Stomach (tissue), 4 donors: ENCODE measurements at regions not wholly inside any gene's neighbourhood (a gene's known extent, or its start where the extent isn't known, plus 50 kb on each side); places are given as distances from the start of the nearest gene placed in this dataset.

ENCODE experiments used
- EP300 ChIP-seq: sonication (generic); formaldehyde crosslinking; IDR thresholded peaks from one replicate; pipeline ENCODE4 v1.6.1; 2017; ENCODE audit warnings: antibody characterized with exemption
- POLR2AphosphoS5 ChIP-seq, 3 donors: sonication (generic); formaldehyde crosslinking; IDR thresholded peaks; one replicate each; pipeline ENCODE4 v1.6.1; 2016; ENCODE audit warnings: antibody characterized with exemption in 3 of 3
- TF ChIP-seq, protein P1 (sequence below), 7 experiments: fragments of 450-650 bp in 4 of 7; fragments of 200-600 bp in 3 of 7; sonication (generic) in 3 of 7; IDR thresholded peaks; one replicate each; pipeline ENCODE4 v1.5.1; 2016 to 2019; ENCODE audit warnings: antibody characterized with exemption in 7 of 7, control low read depth in 2 of 7, mild to moderate bottlenecking in 1 of 7

DNA sequence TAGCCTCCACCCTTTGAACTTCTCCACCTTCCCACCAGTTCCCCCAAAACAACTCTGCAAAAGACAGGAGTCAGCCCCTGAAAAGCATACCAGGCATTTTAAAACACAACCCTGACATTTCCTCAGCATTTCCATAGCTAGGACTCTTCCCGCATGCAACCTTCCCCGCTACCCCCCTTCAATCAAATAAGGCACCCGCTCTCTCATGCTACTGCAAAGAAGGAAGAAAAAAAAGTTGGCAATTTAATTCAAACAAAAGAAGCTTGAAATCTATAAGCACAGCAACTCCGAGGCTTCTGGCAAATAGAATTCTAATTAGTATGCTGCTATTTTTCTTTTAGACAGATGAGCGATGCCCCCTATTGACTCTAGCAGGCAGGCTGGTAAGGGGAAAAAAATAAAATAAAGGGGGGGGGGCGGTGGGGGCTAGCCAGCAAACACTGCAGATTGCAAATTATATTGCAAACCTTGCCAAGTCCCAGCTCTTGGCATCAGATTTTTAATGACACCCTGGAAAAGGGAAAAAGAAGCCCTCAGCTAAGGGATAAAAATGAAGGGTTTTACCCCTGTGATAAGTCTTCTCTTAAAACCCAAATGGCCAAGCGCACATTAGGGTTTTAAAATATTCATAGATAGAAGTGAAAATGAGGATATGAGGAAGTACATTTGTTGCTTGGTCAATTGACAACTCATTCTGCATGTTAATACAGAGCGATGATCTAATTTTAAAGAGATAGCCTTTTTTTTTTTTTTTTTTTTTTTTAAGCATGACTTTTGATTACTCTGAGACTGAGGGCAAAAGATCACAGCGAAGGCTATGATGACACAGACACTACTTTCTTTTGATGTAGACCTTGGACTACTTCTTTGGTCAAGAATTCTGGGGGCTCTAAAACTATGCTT, 255.2 kb downstream of the NR2F2 start:
- no peak for TF ChIP-seq EP300
- TF ChIP-seq, protein P1, sequence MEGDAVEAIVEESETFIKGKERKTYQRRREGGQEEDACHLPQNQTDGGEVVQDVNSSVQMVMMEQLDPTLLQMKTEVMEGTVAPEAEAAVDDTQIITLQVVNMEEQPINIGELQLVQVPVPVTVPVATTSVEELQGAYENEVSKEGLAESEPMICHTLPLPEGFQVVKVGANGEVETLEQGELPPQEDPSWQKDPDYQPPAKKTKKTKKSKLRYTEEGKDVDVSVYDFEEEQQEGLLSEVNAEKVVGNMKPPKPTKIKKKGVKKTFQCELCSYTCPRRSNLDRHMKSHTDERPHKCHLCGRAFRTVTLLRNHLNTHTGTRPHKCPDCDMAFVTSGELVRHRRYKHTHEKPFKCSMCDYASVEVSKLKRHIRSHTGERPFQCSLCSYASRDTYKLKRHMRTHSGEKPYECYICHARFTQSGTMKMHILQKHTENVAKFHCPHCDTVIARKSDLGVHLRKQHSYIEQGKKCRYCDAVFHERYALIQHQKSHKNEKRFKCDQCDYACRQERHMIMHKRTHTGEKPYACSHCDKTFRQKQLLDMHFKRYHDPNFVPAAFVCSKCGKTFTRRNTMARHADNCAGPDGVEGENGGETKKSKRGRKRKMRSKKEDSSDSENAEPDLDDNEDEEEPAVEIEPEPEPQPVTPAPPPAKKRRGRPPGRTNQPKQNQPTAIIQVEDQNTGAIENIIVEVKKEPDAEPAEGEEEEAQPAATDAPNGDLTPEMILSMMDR (IDR thresholded peaks at IDR 0.05) = peak in 3 of 7 experiments; percentile 17 to 35 (median 18)
- no peak for TF ChIP-seq POLR2AphosphoS5 (IDR thresholded peaks at IDR 0.05)
